ENCODE measurements at regions not wholly inside any gene's neighbourhood (a gene's known extent, or its start where the extent isn't known, plus 50 kb on each side); places are given as distances from the start of the nearest gene placed in this dataset.

- no peak for DNase-seq
- Mint-ChIP-seq H3K9me3 (ENCODE audit: low read depth, unreplicated experiment) (no peaks in the 10 kb centered on the region), H3K4me3 (ENCODE audit: low read depth, unreplicated experiment) (no peak overlapping the region), H3K27ac (ENCODE audit: unreplicated experiment) (no peak overlapping the region), H3K4me1 (ENCODE audit: low read depth, unreplicated experiment) (no peaks in the 10 kb centered on the region), H3K27me3 (ENCODE audit: unreplicated experiment) (no peaks in the 10 kb centered on the region), H3K36me3 (ENCODE audit: insufficient read depth, unreplicated experiment) (no peaks in the 10 kb centered on the region)
- no peak for TF ChIP-seq CTCF (IDR thresholded peaks at IDR 0.05; ENCODE audit: unreplicated experiment)
- no TSS peak for BruUV-seq (replicated peaks)
- intact Hi-C loops (cut with micrococcal nuclease; ENCODE audit: unreplicated experiment): loop anchor here (1.0 to 10.0 kb wide), 4 partner anchors 156 to 499 kb away; no protein-coding TSS in a partner anchor
- CTCF ChIA-PET: interaction anchor here (0.8 kb wide), 1 partner anchor 180 kb away, joined by 4 read pairs; no protein-coding TSS in a partner anchor
Observed at GRCh38 chr13:33723365-33723764, 94.6 kb upstream of the RFC3 start.

- CTCF ChIA-PET: interaction anchor here (0.8 kb wide), 1 partner anchor 181 kb away, joined by 4 read pairs; no protein-coding TSS in a partner anchor
- H3K9me3 Mint-ChIP-seq (ENCODE audit: low read depth, unreplicated experiment): no peaks in the 10 kb centered on the region
- H3K4me1 Mint-ChIP-seq (ENCODE audit: low read depth, unreplicated experiment): no peaks in the 10 kb centered on the region
- peak; percentile 60 for DNase-seq
- H3K27me3 Mint-ChIP-seq (ENCODE audit: unreplicated experiment): no peaks in the 10 kb centered on the region
- no peaks in the 10 kb centered on the region for H3K36me3 Mint-ChIP-seq (ENCODE audit: insufficient read depth, unreplicated experiment)
- BruUV-seq (replicated peaks): no TSS peak
- H3K4me3 Mint-ChIP-seq (ENCODE audit: low read depth, unreplicated experiment): no peak overlapping the region
- intact Hi-C loops (cut with micrococcal nuclease; ENCODE audit: unreplicated experiment): loop anchor here (1.0 to 10.0 kb wide), 4 partner anchors 157 to 499 kb away; no protein-coding TSS in a partner anchor
- H3K27ac Mint-ChIP-seq (ENCODE audit: unreplicated experiment): no peak overlapping the region
- TF ChIP-seq CTCF (IDR thresholded peaks at IDR 0.05; ENCODE audit: unreplicated experiment): no peak
Observed at GRCh38 chr13:33723772-33724435, 94.0 kb upstream of the RFC3 start.

GRCh38 chr13:33725340-33725739 lies 92.6 kb upstream of the RFC3 start:
- no peaks in the 10 kb centered on the region for H3K9me3 Mint-ChIP-seq (ENCODE audit: low read depth, unreplicated experiment)
- no TSS peak for BruUV-seq (replicated peaks)
- H3K4me3 Mint-ChIP-seq (ENCODE audit: low read depth, unreplicated experiment): no peak overlapping the region
- CTCF ChIA-PET: no interaction called here
- DNase-seq: no peak
- TF ChIP-seq CTCF (IDR thresholded peaks at IDR 0.05; ENCODE audit: unreplicated experiment): no peak
- H3K4me1 Mint-ChIP-seq (ENCODE audit: low read depth, unreplicated experiment): no peaks in the 10 kb centered on the region
- H3K27ac Mint-ChIP-seq (ENCODE audit: unreplicated experiment): no peak overlapping the region
- no peaks in the 10 kb centered on the region for H3K27me3 Mint-ChIP-seq (ENCODE audit: unreplicated experiment)
- intact Hi-C loops (cut with micrococcal nuclease; ENCODE audit: unreplicated experiment): loop anchor here (10.0 kb wide), 1 partner anchor 501 kb away; no protein-coding TSS in a partner anchor
- H3K36me3 Mint-ChIP-seq (ENCODE audit: insufficient read depth, unreplicated experiment): no peaks in the 10 kb centered on the region

GRCh38 chr13:33727297-33728083 lies 90.5 kb upstream of the RFC3 start:
- intact Hi-C loops (cut with micrococcal nuclease; ENCODE audit: unreplicated experiment): loop anchor here (10.0 kb wide), 1 partner anchor 503 kb away; no protein-coding TSS in a partner anchor
- Mint-ChIP-seq H3K4me3 (ENCODE audit: low read depth, unreplicated experiment) (no peak overlapping the region), H3K27ac (ENCODE audit: unreplicated experiment) (no peak overlapping the region), H3K36me3 (ENCODE audit: insufficient read depth, unreplicated experiment) (no peaks in the 10 kb centered on the region), H3K27me3 (ENCODE audit: unreplicated experiment) (no peaks in the 10 kb centered on the region), H3K4me1 (ENCODE audit: low read depth, unreplicated experiment) (no peaks in the 10 kb centered on the region), H3K9me3 (ENCODE audit: low read depth, unreplicated experiment) (no peaks in the 10 kb centered on the region)
- TF ChIP-seq CTCF (IDR thresholded peaks at IDR 0.05; ENCODE audit: unreplicated experiment): no peak
- DNase-seq: no peak
- no TSS peak for BruUV-seq (replicated peaks)
- CTCF ChIA-PET: no interaction called here

Data from Calu3 (cell line).